ENCODE measurements at regions not wholly inside any gene's neighbourhood (a gene's known extent, or its start where the extent isn't known, plus 50 kb on each side); places are given as distances from the start of the nearest gene placed in this dataset.

GRCh38 chr2:185567196-185567595, 171.4 kb upstream of the FSIP2 start:
- Mint-ChIP-seq H3K27ac (no peak overlapping the region), H3K4me3 (no peak overlapping the region), H3K27me3 (ENCODE audit: low read depth) (no peaks in the 10 kb centered on the region), H3K4me1 (peaks cover 25% of the 10 kb centered on the region), H3K36me3 (peaks cover 23% of the 10 kb centered on the region), H3K9me3 (peaks cover 30% of the 10 kb centered on the region)
- no peak for DNase-seq (ENCODE audit: low spot score)
- TF ChIP-seq, protein P1, sequence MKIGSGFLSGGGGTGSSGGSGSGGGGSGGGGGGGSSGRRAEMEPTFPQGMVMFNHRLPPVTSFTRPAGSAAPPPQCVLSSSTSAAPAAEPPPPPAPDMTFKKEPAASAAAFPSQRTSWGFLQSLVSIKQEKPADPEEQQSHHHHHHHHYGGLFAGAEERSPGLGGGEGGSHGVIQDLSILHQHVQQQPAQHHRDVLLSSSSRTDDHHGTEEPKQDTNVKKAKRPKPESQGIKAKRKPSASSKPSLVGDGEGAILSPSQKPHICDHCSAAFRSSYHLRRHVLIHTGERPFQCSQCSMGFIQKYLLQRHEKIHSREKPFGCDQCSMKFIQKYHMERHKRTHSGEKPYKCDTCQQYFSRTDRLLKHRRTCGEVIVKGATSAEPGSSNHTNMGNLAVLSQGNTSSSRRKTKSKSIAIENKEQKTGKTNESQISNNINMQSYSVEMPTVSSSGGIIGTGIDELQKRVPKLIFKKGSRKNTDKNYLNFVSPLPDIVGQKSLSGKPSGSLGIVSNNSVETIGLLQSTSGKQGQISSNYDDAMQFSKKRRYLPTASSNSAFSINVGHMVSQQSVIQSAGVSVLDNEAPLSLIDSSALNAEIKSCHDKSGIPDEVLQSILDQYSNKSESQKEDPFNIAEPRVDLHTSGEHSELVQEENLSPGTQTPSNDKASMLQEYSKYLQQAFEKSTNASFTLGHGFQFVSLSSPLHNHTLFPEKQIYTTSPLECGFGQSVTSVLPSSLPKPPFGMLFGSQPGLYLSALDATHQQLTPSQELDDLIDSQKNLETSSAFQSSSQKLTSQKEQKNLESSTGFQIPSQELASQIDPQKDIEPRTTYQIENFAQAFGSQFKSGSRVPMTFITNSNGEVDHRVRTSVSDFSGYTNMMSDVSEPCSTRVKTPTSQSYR (CRISPR knock-in tag; IDR thresholded peaks at IDR 0.05), result no peak
- TF ChIP-seq, protein P2, sequence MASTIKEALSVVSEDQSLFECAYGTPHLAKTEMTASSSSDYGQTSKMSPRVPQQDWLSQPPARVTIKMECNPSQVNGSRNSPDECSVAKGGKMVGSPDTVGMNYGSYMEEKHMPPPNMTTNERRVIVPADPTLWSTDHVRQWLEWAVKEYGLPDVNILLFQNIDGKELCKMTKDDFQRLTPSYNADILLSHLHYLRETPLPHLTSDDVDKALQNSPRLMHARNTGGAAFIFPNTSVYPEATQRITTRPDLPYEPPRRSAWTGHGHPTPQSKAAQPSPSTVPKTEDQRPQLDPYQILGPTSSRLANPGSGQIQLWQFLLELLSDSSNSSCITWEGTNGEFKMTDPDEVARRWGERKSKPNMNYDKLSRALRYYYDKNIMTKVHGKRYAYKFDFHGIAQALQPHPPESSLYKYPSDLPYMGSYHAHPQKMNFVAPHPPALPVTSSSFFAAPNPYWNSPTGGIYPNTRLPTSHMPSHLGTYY (CRISPR knock-in tag; IDR thresholded peaks at IDR 0.05), result no peak
- no peak for TF ChIP-seq RORB (CRISPR knock-in tag; IDR thresholded peaks at IDR 0.05)
- no peak for TF ChIP-seq SMAD4 (CRISPR knock-in tag; IDR thresholded peaks at IDR 0.05)
- no peak for TF ChIP-seq NR1H2 (CRISPR knock-in tag; IDR thresholded peaks at IDR 0.05)
- no peak for TF ChIP-seq TEAD1 (CRISPR knock-in tag; IDR thresholded peaks at IDR 0.05)
- TF ChIP-seq, protein P3, sequence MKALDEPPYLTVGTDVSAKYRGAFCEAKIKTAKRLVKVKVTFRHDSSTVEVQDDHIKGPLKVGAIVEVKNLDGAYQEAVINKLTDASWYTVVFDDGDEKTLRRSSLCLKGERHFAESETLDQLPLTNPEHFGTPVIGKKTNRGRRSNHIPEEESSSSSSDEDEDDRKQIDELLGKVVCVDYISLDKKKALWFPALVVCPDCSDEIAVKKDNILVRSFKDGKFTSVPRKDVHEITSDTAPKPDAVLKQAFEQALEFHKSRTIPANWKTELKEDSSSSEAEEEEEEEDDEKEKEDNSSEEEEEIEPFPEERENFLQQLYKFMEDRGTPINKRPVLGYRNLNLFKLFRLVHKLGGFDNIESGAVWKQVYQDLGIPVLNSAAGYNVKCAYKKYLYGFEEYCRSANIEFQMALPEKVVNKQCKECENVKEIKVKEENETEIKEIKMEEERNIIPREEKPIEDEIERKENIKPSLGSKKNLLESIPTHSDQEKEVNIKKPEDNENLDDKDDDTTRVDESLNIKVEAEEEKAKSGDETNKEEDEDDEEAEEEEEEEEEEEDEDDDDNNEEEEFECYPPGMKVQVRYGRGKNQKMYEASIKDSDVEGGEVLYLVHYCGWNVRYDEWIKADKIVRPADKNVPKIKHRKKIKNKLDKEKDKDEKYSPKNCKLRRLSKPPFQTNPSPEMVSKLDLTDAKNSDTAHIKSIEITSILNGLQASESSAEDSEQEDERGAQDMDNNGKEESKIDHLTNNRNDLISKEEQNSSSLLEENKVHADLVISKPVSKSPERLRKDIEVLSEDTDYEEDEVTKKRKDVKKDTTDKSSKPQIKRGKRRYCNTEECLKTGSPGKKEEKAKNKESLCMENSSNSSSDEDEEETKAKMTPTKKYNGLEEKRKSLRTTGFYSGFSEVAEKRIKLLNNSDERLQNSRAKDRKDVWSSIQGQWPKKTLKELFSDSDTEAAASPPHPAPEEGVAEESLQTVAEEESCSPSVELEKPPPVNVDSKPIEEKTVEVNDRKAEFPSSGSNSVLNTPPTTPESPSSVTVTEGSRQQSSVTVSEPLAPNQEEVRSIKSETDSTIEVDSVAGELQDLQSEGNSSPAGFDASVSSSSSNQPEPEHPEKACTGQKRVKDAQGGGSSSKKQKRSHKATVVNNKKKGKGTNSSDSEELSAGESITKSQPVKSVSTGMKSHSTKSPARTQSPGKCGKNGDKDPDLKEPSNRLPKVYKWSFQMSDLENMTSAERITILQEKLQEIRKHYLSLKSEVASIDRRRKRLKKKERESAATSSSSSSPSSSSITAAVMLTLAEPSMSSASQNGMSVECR (CRISPR knock-in tag; IDR thresholded peaks at IDR 0.05; ENCODE audit: borderline replicate concordance), result no peak
- TF ChIP-seq NFE2L1 (CRISPR knock-in tag; IDR thresholded peaks at IDR 0.05), result no peak
- TF ChIP-seq ATF1 (CRISPR knock-in tag; IDR thresholded peaks at IDR 0.05), result no peak
- TF ChIP-seq, protein P4, sequence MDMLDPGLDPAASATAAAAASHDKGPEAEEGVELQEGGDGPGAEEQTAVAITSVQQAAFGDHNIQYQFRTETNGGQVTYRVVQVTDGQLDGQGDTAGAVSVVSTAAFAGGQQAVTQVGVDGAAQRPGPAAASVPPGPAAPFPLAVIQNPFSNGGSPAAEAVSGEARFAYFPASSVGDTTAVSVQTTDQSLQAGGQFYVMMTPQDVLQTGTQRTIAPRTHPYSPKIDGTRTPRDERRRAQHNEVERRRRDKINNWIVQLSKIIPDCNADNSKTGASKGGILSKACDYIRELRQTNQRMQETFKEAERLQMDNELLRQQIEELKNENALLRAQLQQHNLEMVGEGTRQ (CRISPR knock-in tag; IDR thresholded peaks at IDR 0.05), result no peak
- TF ChIP-seq ATF2 (CRISPR knock-in tag; IDR thresholded peaks at IDR 0.05; ENCODE audit: borderline replicate concordance, low read depth), result no peak
- no peak for TF ChIP-seq E2F1 (CRISPR knock-in tag; IDR thresholded peaks at IDR 0.05)
- TF ChIP-seq FOXP1 (CRISPR knock-in tag; IDR thresholded peaks at IDR 0.05; ENCODE audit: borderline replicate concordance), result no peak
- TF ChIP-seq NR3C1 (CRISPR knock-in tag; conservative IDR thresholded peaks at IDR 0.05; ENCODE audit: low read depth), result no peak
- TF ChIP-seq CREM (CRISPR knock-in tag; IDR thresholded peaks at IDR 0.05), result no peak
- TF ChIP-seq GRHL2 (CRISPR knock-in tag; IDR thresholded peaks at IDR 0.05; ENCODE audit: insufficient replicate concordance, severe bottlenecking), result no peak
- no peak for TF ChIP-seq SMAD3 (CRISPR knock-in tag; IDR thresholded peaks at IDR 0.05; ENCODE audit: borderline replicate concordance)
- TF ChIP-seq ZNF121 (CRISPR knock-in tag; IDR thresholded peaks at IDR 0.05), result no peak
- CTCF ChIA-PET, result interaction anchor here (0.7 kb wide), 2 partner anchors 18 to 254 kb away, joined by 3 to 4 read pairs; no protein-coding TSS in a partner anchor
- ATAC-seq, result no peak
- POLR2A ChIA-PET, result no interaction called here
